Bronchial epithelial cell (primary cell): ENCODE measurements at regions not wholly inside any gene's neighbourhood (a gene's known extent, or its start where the extent isn't known, plus 50 kb on each side); places are given as distances from the start of the nearest gene placed in this dataset.
A peak's percentile ranks its signal among the peaks of the same experiment; 100 is the strongest.

Experiments
- DNase-seq: peaks from one replicate; pipeline ENCODE4 v3.0.0-alpha.2; 2010; ENCODE audit warnings: low read depth
- FAIRE-seq: peaks from 2 replicates; lab custom pipeline; 2011; peaks lifted over from hg19 to GRCh38; lab: Jason Lieb, UNC
- H3K27me3 ChIP-seq: 2 replicates; pipeline ENCODE4 v1.5.1; 2011; ENCODE audit warnings: low read length; ENCODE audit not compliant: control insufficient read depth, insufficient read depth
- H3K36me3 ChIP-seq: 2 replicates; pipeline ENCODE4 v1.5.1; 2011; ENCODE audit warnings: low read length; ENCODE audit not compliant: control insufficient read depth, insufficient read depth
- H3K4me3 ChIP-seq: 2 replicates; pipeline ENCODE4 v1.5.1; 2011; ENCODE audit warnings: mild to moderate bottlenecking, low read depth, low read length, control low read depth
- CTCF ChIP-seq: IDR thresholded peaks from 2 replicates; pipeline ENCODE4 v1.5.1; 2011; ENCODE audit warnings: mild to moderate bottlenecking, moderate library complexity, low read length, control low read depth, inconsistent platforms; ENCODE audit not compliant: insufficient read depth, severe bottlenecking

- Histone ChIP-seq H3K36me3 (no peaks in the 10 kb centered on the region), H3K27me3 (no peaks in the 10 kb centered on the region), H3K4me3 (no peak overlapping the region)
- TF ChIP-seq CTCF: no peak
- FAIRE-seq: no peak
- no peak for DNase-seq
These were observed 197.6 kb downstream of the SLC4A3 start for GRCh38 chr2:219824996-219825395.

- DNase-seq (no peak), FAIRE-seq (peak; percentile 18)
- Histone ChIP-seq H3K36me3 (no peaks in the 10 kb centered on the region), H3K4me3 (no peak overlapping the region), H3K27me3 (no peaks in the 10 kb centered on the region)
- TF ChIP-seq CTCF: no peak
These were observed 200.7 kb downstream of the SLC4A3 start for GRCh38 chr2:219828127-219828526.

DNA sequence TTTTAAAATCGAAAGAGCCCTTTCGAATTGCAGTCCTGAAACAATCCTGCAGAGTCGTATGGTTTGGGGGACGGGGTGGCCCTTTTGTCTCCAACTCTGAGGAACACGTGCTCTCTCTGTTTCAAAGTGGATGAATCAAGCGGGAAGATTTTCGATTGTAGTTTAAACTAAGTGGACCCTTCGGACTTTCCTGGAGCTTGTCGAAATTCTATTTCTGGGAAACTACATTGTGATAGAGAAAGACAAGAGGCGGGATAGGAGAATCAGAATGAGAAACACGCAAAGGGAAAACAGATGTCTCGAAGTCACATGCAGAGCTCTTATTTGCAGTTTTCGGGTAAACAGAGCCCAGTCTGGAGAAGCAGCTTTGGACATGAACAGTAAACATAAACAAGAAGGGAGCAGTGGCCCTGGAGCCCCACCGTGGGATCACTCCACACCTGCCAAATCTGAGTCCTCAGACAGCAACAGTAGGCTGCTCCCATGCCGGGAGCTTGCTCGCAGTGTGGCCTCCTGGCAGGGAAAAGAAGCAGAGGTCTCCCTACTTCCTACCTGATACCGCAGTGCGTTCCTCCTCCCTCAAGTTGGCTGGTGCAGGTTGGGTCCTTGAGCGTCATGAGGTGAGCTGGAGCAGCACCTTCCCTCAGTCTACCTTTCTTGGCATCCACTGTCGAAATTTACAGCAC, 202.4 kb downstream of the SLC4A3 start:
- DNase-seq (no peak), FAIRE-seq (no peak)
- Histone ChIP-seq H3K4me3 (no peak overlapping the region), H3K36me3 (no peaks in the 10 kb centered on the region), H3K27me3 (no peaks in the 10 kb centered on the region)
- TF ChIP-seq CTCF: no peak

GRCh38 chr2:219830353-219830738, 202.9 kb downstream of the SLC4A3 start:
- no peak for DNase-seq
- H3K4me3 ChIP-seq: no peak overlapping the region
- no peak for FAIRE-seq
- H3K36me3 ChIP-seq: no peaks in the 10 kb centered on the region
- TF ChIP-seq CTCF: no peak
- no peaks in the 10 kb centered on the region for H3K27me3 ChIP-seq

GRCh38 chr2:219831957-219832356, 204.5 kb downstream of the SLC4A3 start:
- Histone ChIP-seq H3K27me3 (no peaks in the 10 kb centered on the region), H3K36me3 (no peaks in the 10 kb centered on the region), H3K4me3 (no peak overlapping the region)
- DNase-seq (no peak), FAIRE-seq (no peak)
- no peak for TF ChIP-seq CTCF

GRCh38 chr2:219832904-219833303, 205.5 kb downstream of the SLC4A3 start:
- Histone ChIP-seq H3K36me3 (no peaks in the 10 kb centered on the region), H3K4me3 (no peak overlapping the region), H3K27me3 (no peaks in the 10 kb centered on the region)
- no peak for TF ChIP-seq CTCF
- no peak for DNase-seq
- no peak for FAIRE-seq
